Left lung (tissue), 4 donors: ENCODE measurements at regions not wholly inside any gene's neighbourhood (a gene's known extent, or its start where the extent isn't known, plus 50 kb on each side); places are given as distances from the start of the nearest gene placed in this dataset.
"Not testable (repeated sequence)": the region's sequence is repeated elsewhere in the genome, so short reads cannot be mapped to it uniquely, and the experiment has no call there.

Experiments used
- ATAC-seq: fragments of 200-7000 bp; cut with Tn5 transposase; one replicate; pipeline ENCODE4 v1.9.1; 2020; ENCODE audit warnings: moderate library complexity
- DNase-seq, 4 donors: peaks; one replicate each; pipeline ENCODE4 v3.0.0-alpha.2; 2013 to 2020
- H3K27ac ChIP-seq, 2 donors: fragments of 200-600 bp; sonication (generic) in 1 of 2; one replicate each; pipeline versions ENCODE4 v1.5.0 to v1.8.0; 2020 to 2021
- H3K27me3 ChIP-seq, 2 donors: fragments of 200-600 bp; sonication (generic) in 1 of 2; one replicate each; pipeline versions ENCODE4 v1.5.0 to v1.8.0; 2020 to 2021
- H3K36me3 ChIP-seq, 2 donors: fragments of 200-600 bp; sonication (generic) in 1 of 2; one replicate each; pipeline versions ENCODE4 v1.5.0 to v1.8.0; 2020 to 2021
- H3K4me1 ChIP-seq, 2 donors: fragments of 200-600 bp; one replicate each; pipeline ENCODE4 v1.8.0; 2021
- H3K4me3 ChIP-seq, 2 donors: fragments of 200-600 bp; sonication (generic) in 1 of 2; one replicate each; pipeline versions ENCODE4 v1.5.0 to v1.8.0; 2020 to 2021; ENCODE audit warnings: mild to moderate bottlenecking in 1 of 2
- H3K9me3 ChIP-seq, 2 donors: fragments of 200-600 bp; sonication (generic) in 1 of 2; one replicate each; pipeline versions ENCODE4 v1.5.0 to v1.8.0; 2020 to 2021
- intact Hi-C, 2 donors: fragments of 100-400 bp; cut with DNase I; formaldehyde crosslinking; loops; one replicate each; pipeline versions ENCODE4 v1.11.2 to v1.14.2; 2022
- TF ChIP-seq, protein P1 (sequence below), 2 donors: fragments of 200-600 bp; sonication (generic) in 1 of 2; IDR thresholded peaks; one replicate each; pipeline versions ENCODE4 v1.5.0 to v1.8.0; 2021; ENCODE audit warnings: antibody characterized with exemption in 2 of 2
- donor health status: DM: no; HTN: yes; CAD: no.
- donor health status: DM: no; HTN: no; CAD: no.

DNA sequence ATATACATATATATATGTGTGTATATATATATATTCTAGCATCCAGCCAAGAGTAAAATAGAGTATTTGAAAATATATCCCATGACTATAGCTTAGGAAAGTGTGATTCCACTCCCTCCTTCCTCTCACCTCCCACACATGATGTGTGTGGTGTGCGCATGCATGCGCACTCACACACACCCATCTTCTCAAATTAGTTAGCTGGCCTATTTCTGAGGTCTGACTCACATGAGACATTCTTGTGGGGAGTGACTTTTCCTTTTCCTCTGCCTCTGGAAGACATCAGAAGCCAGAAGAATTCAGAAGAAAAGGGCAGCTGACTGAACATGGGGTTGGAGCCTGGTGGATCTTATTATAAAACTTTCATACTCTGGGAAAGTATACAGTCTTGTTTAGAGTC lies 793.5 kb upstream of the ZNF722 start:
- H3K9me3 ChIP-seq = peaks cover 0 to 56% of the 10 kb centered on the region in 2 donors

DNA sequence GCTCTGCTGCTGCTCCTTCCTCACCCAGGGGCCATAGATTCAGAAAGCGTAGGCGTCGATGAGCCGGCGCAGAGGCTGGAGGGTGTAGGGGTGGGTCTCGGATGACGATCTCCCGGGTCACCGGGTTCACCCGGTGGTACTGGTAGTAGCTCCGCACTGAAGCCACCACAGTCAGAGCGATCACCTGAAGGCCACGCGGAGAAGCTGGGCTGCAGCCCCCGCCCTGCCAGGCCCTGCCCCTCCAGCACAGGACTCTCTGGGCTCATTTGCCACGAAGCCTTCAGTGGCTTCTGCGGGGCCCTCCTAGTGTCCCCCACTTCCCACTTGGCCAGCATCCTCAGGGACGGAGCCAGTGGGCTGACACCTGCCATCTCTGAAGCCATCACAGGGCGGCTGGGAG lies 765.5 kb upstream of the ZNF722 start:
- intact Hi-C loops, H3K27ac ChIP-seq: not testable (repeated sequence)

More for the DNA sequence above, 793.5 kb upstream of the ZNF722 start:
- TF ChIP-seq, protein P1, sequence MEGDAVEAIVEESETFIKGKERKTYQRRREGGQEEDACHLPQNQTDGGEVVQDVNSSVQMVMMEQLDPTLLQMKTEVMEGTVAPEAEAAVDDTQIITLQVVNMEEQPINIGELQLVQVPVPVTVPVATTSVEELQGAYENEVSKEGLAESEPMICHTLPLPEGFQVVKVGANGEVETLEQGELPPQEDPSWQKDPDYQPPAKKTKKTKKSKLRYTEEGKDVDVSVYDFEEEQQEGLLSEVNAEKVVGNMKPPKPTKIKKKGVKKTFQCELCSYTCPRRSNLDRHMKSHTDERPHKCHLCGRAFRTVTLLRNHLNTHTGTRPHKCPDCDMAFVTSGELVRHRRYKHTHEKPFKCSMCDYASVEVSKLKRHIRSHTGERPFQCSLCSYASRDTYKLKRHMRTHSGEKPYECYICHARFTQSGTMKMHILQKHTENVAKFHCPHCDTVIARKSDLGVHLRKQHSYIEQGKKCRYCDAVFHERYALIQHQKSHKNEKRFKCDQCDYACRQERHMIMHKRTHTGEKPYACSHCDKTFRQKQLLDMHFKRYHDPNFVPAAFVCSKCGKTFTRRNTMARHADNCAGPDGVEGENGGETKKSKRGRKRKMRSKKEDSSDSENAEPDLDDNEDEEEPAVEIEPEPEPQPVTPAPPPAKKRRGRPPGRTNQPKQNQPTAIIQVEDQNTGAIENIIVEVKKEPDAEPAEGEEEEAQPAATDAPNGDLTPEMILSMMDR (IDR thresholded peaks at IDR 0.05) = no peak
- DNase-seq (no peak), ATAC-seq (no peak)
- Histone ChIP-seq H3K27me3 (no peaks in the 10 kb centered on the region), H3K4me3 (no peak overlapping the region), H3K4me1 (no peaks in the 10 kb centered on the region), H3K27ac (no peak overlapping the region), H3K36me3 (no peaks in the 10 kb centered on the region)
- intact Hi-C loops = no loop called here

DNA sequence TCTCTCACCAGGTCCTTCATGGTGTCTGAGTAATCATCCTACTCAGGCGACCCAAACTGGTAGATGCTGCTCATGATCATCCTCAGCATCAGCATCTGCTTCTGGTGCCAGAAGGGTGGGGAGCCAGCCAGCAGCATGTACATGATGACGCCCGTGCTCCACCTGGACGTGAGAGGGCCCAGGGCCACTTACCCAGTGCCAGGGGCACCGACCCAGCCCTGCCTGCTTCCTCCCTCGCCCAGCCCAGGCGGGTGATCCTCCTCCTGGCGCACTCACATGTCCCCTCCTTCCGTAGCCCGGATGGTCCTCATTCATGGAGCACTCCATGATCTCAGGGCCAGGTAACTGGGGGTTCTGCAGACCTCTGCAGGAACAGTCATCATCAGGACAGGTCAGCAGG lies 764.8 kb upstream of the ZNF722 start:
- TF ChIP-seq, protein P1 (IDR thresholded peaks at IDR 0.05) = no peak
- H3K4me1 ChIP-seq = no peaks in the 10 kb centered on the region
- H3K36me3 ChIP-seq = no peaks in the 10 kb centered on the region
- H3K27ac ChIP-seq = no peak overlapping the region
- ATAC-seq = no peak
- no peaks in the 10 kb centered on the region for H3K27me3 ChIP-seq
- intact Hi-C loops = no loop called here
- no peak overlapping the region for H3K4me3 ChIP-seq
- H3K9me3 ChIP-seq = peaks cover 0 to 44% of the 10 kb centered on the region in 2 donors
- DNase-seq = no peak

More for the DNA sequence above, 765.5 kb upstream of the ZNF722 start:
- H3K36me3 ChIP-seq, H3K4me1 ChIP-seq, H3K4me3 ChIP-seq, H3K27me3 ChIP-seq, ATAC-seq, DNase-seq: not testable (repeated sequence)
- H3K9me3 ChIP-seq = peaks cover 0 to 48% of the 10 kb centered on the region in 2 donors
